ENCODE measurements at regions not wholly inside any gene's neighbourhood (a gene's known extent, or its start where the extent isn't known, plus 50 kb on each side); places are given as distances from the start of the nearest gene placed in this dataset.

DNA sequence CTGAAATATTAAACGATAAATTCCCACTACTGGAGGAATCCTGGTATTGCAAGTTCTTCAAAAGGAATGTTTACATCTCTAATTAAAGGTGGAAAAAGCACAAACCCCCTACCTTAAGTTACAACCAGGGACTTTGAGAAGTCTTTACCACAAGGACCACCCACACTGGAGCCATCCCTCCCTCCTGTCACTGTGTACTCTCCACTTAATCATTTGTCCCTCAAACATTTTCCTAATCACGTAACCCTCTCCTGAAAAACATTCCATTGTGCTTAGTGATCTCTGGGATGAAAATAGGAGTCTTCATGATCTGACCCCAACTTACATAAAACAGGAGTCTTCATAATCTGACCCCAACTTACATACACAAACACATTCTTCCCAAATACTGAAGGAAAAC, 85.7 kb downstream of the SUCLG1 start:
- Histone ChIP-seq H3K27ac (ENCODE audit: low read length) (no peak overlapping the region), H3K36me3 (ENCODE audit: control insufficient read depth, insufficient read depth, low read length) (no peaks in the 10 kb centered on the region), H3K9me3 (ENCODE audit: control insufficient read depth, insufficient read depth, low read length) (no peaks in the 10 kb centered on the region), H3K4me3 (ENCODE audit: low read length) (no peak overlapping the region), H3K27me3 (ENCODE audit: control insufficient read depth, insufficient read depth, low read length) (no peaks in the 10 kb centered on the region), H3K4me1 (ENCODE audit: control insufficient read depth, insufficient read depth, low read length) (no peaks in the 10 kb centered on the region)
- no peak for DNase-seq (ENCODE audit: low read depth, low spot score)
- WGBS (ENCODE audit: insufficient coverage, insufficient read length), result no CpG with 5 or more reads among the region's 2 CpGs

DNA sequence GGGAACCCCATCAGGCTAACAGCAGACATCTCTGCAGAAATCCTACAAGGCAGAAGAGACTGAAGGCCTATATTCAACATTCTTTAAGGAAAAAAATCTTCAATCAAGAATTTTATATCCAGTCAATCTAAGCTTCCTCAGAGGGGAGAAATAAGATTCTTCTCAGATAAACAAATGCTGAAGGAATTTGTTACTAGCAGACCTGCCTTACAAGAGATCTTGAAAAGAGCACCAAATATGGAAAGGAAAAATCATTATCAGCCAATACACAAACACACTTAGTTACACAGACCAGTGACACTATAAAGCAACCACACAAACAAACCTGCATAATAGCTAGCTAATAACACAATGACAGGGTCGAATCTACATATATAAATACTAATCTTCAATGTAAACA, 96.5 kb downstream of the SUCLG1 start:
- WGBS (ENCODE audit: insufficient coverage, insufficient read length), result no CpG with 5 or more reads among the region's 1 CpG
- no peak overlapping the region for H3K27ac ChIP-seq (ENCODE audit: low read length)
- H3K4me1 ChIP-seq (ENCODE audit: control insufficient read depth, insufficient read depth, low read length), result no peaks in the 10 kb centered on the region
- DNase-seq (ENCODE audit: low read depth, low spot score), result no peak
- no peaks in the 10 kb centered on the region for H3K9me3 ChIP-seq (ENCODE audit: control insufficient read depth, insufficient read depth, low read length)
- no peak overlapping the region for H3K4me3 ChIP-seq (ENCODE audit: low read length)
- H3K36me3 ChIP-seq (ENCODE audit: control insufficient read depth, insufficient read depth, low read length), result no peaks in the 10 kb centered on the region
- H3K27me3 ChIP-seq (ENCODE audit: control insufficient read depth, insufficient read depth, low read length), result no peaks in the 10 kb centered on the region

DNA sequence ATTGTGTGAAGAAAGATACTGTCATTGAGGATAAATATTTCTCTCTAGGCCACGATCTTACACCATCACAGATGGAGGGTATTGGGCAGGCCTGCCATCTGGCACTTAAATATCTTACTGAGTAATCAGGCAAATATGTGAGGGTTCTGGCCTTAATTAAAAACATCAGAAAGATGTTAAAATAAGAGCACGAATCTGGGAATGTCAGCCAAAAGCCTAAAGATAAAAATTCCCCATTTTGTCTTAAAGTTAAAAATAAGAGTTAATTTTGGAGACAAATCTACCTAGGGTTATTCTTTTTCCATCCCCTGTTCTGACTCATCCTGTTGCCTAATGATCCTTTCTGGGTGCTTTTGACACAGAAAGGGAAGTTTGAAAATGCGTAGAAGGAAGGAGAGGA, 121.0 kb downstream of the SUCLG1 start:
- no peak for DNase-seq (ENCODE audit: low read depth, low spot score)
- Histone ChIP-seq H3K4me1 (ENCODE audit: control insufficient read depth, insufficient read depth, low read length) (no peaks in the 10 kb centered on the region), H3K27ac (ENCODE audit: low read length) (no peak overlapping the region), H3K9me3 (ENCODE audit: control insufficient read depth, insufficient read depth, low read length) (no peaks in the 10 kb centered on the region), H3K27me3 (ENCODE audit: control insufficient read depth, insufficient read depth, low read length) (no peaks in the 10 kb centered on the region), H3K4me3 (ENCODE audit: low read length) (no peak overlapping the region), H3K36me3 (ENCODE audit: control insufficient read depth, insufficient read depth, low read length) (no peaks in the 10 kb centered on the region)
- no CpG with 5 or more reads among the region's 3 CpGs for WGBS (ENCODE audit: insufficient coverage, insufficient read length)

DNA sequence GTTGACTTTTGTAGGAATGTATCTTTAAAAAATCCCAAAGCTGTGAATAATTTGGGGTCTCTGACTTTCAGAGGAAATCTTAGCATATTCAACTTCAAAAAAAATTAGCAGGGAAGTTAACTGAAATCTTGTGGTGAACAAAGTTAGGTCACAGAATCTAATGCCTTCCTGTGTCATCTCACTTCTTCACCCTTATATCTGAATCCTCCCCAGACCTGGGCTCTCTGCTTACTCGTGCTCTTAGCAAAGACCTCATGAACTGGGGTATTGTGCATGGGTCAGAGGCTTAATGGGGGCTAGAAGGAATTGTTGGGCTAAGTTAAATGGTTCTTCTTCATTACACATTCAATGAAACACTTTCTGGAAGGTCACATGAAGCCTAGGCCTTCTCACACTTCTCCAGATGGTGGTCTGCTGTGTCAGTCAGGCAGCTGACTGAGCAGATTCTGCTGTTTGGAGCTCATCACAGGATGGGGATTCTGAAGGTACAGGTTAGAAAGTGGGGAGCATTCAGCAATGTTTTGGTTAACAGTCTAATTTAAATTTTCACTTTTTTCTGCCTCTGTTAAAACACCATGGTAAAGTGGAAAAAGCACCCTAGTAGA, 131.3 kb downstream of the SUCLG1 start:
- Histone ChIP-seq H3K27ac (ENCODE audit: low read length) (no peak overlapping the region), H3K27me3 (ENCODE audit: control insufficient read depth, insufficient read depth, low read length) (no peaks in the 10 kb centered on the region), H3K9me3 (ENCODE audit: control insufficient read depth, insufficient read depth, low read length) (no peaks in the 10 kb centered on the region), H3K4me1 (ENCODE audit: control insufficient read depth, insufficient read depth, low read length) (no peaks in the 10 kb centered on the region), H3K36me3 (ENCODE audit: control insufficient read depth, insufficient read depth, low read length) (no peaks in the 10 kb centered on the region), H3K4me3 (ENCODE audit: low read length) (no peak overlapping the region)
- no peak for DNase-seq (ENCODE audit: low read depth, low spot score)
- WGBS (ENCODE audit: insufficient coverage, insufficient read length), result no CpG with 5 or more reads among the region's 1 CpG

DNA sequence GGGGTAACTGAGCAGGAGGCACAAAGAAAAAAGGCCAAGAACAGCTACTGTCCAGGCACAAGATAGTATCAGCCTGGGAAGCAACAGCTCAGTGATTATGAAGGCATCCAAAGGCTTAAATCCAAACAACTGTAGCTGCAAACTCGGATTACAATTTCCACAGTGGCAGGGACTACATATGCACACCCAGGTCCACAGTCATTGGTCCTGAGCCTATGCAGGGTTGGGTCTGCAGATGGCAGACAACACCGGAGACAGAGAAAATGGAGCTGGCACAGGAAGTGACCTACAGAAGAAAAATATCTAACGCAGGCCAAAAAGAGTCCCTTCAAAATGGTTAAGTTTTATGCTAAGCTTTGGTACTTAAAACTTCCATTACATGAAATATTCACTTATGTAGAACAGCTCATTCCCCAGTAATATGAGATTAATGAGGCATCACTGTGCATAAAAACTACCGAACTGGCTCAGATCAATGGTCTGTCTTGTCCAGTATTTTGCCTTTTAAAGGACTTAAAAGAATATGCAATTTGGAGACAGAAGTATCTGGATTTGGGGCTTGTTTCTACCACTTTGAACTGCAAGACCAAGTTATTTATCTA, 132.1 kb downstream of the SUCLG1 start:
- no CpG with 5 or more reads among the region's 4 CpGs for WGBS (ENCODE audit: insufficient coverage, insufficient read length)
- H3K9me3 ChIP-seq (ENCODE audit: control insufficient read depth, insufficient read depth, low read length), result no peaks in the 10 kb centered on the region
- DNase-seq (ENCODE audit: low read depth, low spot score), result no peak
- no peak overlapping the region for H3K4me3 ChIP-seq (ENCODE audit: low read length)
- H3K27me3 ChIP-seq (ENCODE audit: control insufficient read depth, insufficient read depth, low read length), result no peaks in the 10 kb centered on the region
- no peak overlapping the region for H3K27ac ChIP-seq (ENCODE audit: low read length)
- H3K36me3 ChIP-seq (ENCODE audit: control insufficient read depth, insufficient read depth, low read length), result no peaks in the 10 kb centered on the region
- no peaks in the 10 kb centered on the region for H3K4me1 ChIP-seq (ENCODE audit: control insufficient read depth, insufficient read depth, low read length)

DNA sequence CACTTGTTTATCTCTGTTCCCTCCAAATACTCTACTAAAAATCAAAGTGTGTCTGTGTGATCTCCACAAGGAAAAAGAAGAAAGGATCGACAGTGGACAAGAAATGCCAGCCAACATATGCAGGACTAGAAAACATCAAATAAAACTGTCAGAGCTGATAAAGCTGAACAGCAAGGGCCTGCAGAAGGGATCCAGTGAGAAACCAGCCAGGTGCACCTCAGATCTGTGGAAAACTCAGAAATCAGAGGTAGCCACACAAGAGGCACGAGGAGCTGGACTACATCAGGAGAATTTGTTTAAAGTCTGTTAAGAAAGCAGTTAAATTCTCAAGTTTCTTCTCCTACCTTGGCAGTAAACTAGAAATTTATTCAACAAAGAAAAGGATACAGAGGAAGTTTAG, 135.2 kb downstream of the SUCLG1 start:
- H3K4me3 ChIP-seq (ENCODE audit: low read length), result no peak overlapping the region
- no CpG with 5 or more reads among the region's 2 CpGs for WGBS (ENCODE audit: insufficient coverage, insufficient read length)
- H3K27me3 ChIP-seq (ENCODE audit: control insufficient read depth, insufficient read depth, low read length), result no peaks in the 10 kb centered on the region
- H3K9me3 ChIP-seq (ENCODE audit: control insufficient read depth, insufficient read depth, low read length), result no peaks in the 10 kb centered on the region
- no peak overlapping the region for H3K27ac ChIP-seq (ENCODE audit: low read length)
- no peaks in the 10 kb centered on the region for H3K4me1 ChIP-seq (ENCODE audit: control insufficient read depth, insufficient read depth, low read length)
- H3K36me3 ChIP-seq (ENCODE audit: control insufficient read depth, insufficient read depth, low read length), result no peaks in the 10 kb centered on the region
- no peak for DNase-seq (ENCODE audit: low read depth, low spot score)

DNA sequence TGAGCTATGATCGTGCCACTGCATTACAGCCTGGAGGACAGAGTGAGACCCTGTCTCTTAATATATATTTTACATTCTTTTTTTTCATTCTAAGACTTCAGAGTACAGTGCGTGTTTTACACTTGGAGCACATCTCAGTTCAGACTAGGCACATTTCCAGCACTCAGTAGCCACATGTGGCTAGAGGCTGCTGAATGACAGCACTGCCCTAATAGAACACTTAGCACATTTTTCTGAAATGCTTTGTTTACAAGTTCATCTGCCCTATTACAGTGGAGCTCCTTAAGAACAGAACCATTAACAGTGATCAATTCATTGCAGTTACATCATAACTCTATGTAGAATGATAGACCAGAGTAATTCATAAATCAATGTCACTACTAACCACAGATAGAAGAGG, 138.1 kb downstream of the SUCLG1 start:
- no peak overlapping the region for H3K27ac ChIP-seq (ENCODE audit: low read length)
- no peaks in the 10 kb centered on the region for H3K4me1 ChIP-seq (ENCODE audit: control insufficient read depth, insufficient read depth, low read length)
- no peaks in the 10 kb centered on the region for H3K36me3 ChIP-seq (ENCODE audit: control insufficient read depth, insufficient read depth, low read length)
- H3K27me3 ChIP-seq (ENCODE audit: control insufficient read depth, insufficient read depth, low read length), result no peaks in the 10 kb centered on the region
- no peak for DNase-seq (ENCODE audit: low read depth, low spot score)
- H3K9me3 ChIP-seq (ENCODE audit: control insufficient read depth, insufficient read depth, low read length), result no peaks in the 10 kb centered on the region
- no CpG with 5 or more reads among the region's 2 CpGs for WGBS (ENCODE audit: insufficient coverage, insufficient read length)
- no peak overlapping the region for H3K4me3 ChIP-seq (ENCODE audit: low read length)

DNA sequence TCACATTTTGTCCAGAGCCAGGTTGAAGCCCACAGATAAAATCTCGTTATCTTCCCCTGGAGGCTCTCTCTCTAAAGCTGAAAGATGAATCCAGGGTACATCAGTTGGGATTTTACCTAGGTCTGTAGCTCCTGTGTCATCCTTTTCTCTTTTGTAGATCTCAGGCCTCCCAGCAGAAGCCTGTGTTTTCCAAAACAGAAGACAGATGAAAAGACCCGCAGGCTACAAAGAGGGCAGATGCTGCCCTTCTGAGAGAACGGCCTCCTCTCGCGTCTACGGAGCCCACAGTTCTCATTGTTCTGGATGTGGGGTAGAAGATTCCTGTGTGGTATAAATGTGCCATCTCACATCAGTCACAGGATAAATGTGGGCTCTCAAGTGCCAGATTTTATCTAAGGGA, 139.5 kb downstream of the SUCLG1 start:
- Histone ChIP-seq H3K36me3 (ENCODE audit: control insufficient read depth, insufficient read depth, low read length) (no peaks in the 10 kb centered on the region), H3K9me3 (ENCODE audit: control insufficient read depth, insufficient read depth, low read length) (no peaks in the 10 kb centered on the region), H3K4me3 (ENCODE audit: low read length) (no peak overlapping the region), H3K4me1 (ENCODE audit: control insufficient read depth, insufficient read depth, low read length) (no peaks in the 10 kb centered on the region; the same call in 1 of the 2 replicates), H3K27ac (ENCODE audit: low read length) (no peak overlapping the region), H3K27me3 (ENCODE audit: control insufficient read depth, insufficient read depth, low read length) (no peaks in the 10 kb centered on the region)
- DNase-seq (ENCODE audit: low read depth, low spot score), result no peak
- no CpG with 5 or more reads among the region's 6 CpGs for WGBS (ENCODE audit: insufficient coverage, insufficient read length)

DNA sequence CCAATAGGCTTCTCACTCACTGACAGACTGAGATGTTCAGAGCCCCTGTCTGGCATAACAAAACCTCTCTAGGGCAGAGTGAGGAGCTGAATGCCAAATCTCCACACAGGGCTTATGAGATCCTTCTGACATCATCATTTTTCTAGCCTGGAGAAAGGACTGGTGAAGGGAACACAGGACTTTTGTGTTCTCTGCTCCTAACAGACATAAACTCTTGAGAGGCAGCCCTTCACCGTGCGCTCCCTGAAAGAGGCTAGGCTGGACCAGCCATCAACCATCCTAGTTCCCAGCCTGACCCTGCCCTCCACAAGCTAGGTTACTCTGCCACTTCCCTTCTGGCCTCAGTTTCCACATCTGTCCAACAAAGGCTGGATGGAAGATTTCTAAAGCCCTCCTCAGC, 141.9 kb downstream of the SUCLG1 start:
- DNase-seq (ENCODE audit: low read depth, low spot score), result no peak
- WGBS (ENCODE audit: insufficient coverage, insufficient read length), result no CpG with 5 or more reads among the region's 2 CpGs
- no peaks in the 10 kb centered on the region for H3K27me3 ChIP-seq (ENCODE audit: control insufficient read depth, insufficient read depth, low read length)

DNA sequence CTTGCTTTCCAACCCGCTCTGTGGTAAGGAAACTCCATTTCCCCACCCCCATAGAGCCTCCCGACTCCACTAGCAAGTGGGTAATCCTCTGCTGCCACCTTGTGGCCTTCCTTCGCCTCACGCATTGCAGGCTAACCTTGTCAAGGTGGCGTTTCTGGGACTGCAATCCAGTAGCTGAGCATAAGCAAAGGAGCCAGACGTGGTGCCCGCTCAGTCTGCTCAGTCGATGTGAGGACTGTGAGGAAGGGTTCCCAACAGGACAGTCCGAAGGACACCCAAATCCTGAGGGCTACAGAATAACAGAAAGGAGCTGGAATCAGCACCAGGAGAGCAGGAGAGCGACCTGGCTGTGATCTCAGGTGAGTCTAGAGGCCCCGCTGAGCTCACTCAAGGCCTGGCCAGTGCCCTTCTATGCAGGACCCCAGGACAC, 144.2 kb downstream of the SUCLG1 start:
- no peaks in the 10 kb centered on the region for H3K27me3 ChIP-seq (ENCODE audit: control insufficient read depth, insufficient read depth, low read length)
- H3K27ac ChIP-seq (ENCODE audit: low read length), result no peak overlapping the region
- DNase-seq (ENCODE audit: low read depth, low spot score), result peak; percentile 93
- H3K36me3 ChIP-seq (ENCODE audit: control insufficient read depth, insufficient read depth, low read length), result no peaks in the 10 kb centered on the region
- no peak overlapping the region for H3K4me3 ChIP-seq (ENCODE audit: low read length)
- no peaks in the 10 kb centered on the region for H3K9me3 ChIP-seq (ENCODE audit: control insufficient read depth, insufficient read depth, low read length)
- H3K4me1 ChIP-seq (ENCODE audit: control insufficient read depth, insufficient read depth, low read length), result no peaks in the 10 kb centered on the region; the same call in 1 of the 2 replicates
- WGBS (ENCODE audit: insufficient coverage, insufficient read length), result no CpG with 5 or more reads among the region's 11 CpGs

More for the DNA sequence above, 141.9 kb downstream of the SUCLG1 start:
- Histone ChIP-seq H3K4me3 (ENCODE audit: low read length) (no peak overlapping the region), H3K9me3 (ENCODE audit: control insufficient read depth, insufficient read depth, low read length) (no peaks in the 10 kb centered on the region), H3K27ac (ENCODE audit: low read length) (no peak overlapping the region), H3K36me3 (ENCODE audit: control insufficient read depth, insufficient read depth, low read length) (no peaks in the 10 kb centered on the region), H3K4me1 (ENCODE audit: control insufficient read depth, insufficient read depth, low read length) (no peaks in the 10 kb centered on the region; the same call in 1 of the 2 replicates)

DNA sequence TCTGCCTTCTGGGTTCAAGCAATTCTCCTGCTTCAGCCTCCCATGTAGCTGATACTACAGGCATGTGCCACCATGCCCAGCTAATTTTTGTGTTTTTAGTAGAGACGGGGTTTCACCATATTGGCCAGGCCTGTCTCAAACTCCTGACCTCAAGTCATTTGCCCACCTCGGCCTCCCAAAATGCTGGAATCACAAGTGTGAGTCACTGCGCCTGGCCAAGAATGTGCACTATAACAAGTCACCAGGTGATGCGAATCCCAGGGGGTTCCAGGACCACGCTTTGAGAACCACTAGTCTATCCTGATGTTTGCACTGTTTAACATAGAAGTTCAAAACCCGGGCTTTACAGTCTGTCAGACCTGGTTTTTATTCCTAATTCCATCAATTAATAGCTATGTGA, 144.8 kb downstream of the SUCLG1 start:
- H3K27me3 ChIP-seq (ENCODE audit: control insufficient read depth, insufficient read depth, low read length), result no peaks in the 10 kb centered on the region
- H3K4me3 ChIP-seq (ENCODE audit: low read length), result no peak overlapping the region
- no peaks in the 10 kb centered on the region for H3K36me3 ChIP-seq (ENCODE audit: control insufficient read depth, insufficient read depth, low read length)
- DNase-seq (ENCODE audit: low read depth, low spot score), result no peak
- no CpG with 5 or more reads among the region's 6 CpGs for WGBS (ENCODE audit: insufficient coverage, insufficient read length)
- H3K4me1 ChIP-seq (ENCODE audit: control insufficient read depth, insufficient read depth, low read length), result no peaks in the 10 kb centered on the region; the same call in 1 of the 2 replicates
- H3K27ac ChIP-seq (ENCODE audit: low read length), result no peak overlapping the region
- no peaks in the 10 kb centered on the region for H3K9me3 ChIP-seq (ENCODE audit: control insufficient read depth, insufficient read depth, low read length)

Measured in iPS DF 6.9 (cell line).